GM12878 (cell line): ENCODE measurements at regions not wholly inside any gene's neighbourhood (a gene's known extent, or its start where the extent isn't known, plus 50 kb on each side); places are given as distances from the start of the nearest gene placed in this dataset.

ENCODE experiments used
- ATAC-seq: fragments of 200-7000 bp; cut with Tn5 transposase; 3 replicates; pipeline ENCODE4 v1.9.1; 2020; ENCODE audit warnings: mild to moderate bottlenecking, moderate library complexity
- BruUV-seq: library from RNA; stranded (reverse); fragments of 400-500 nt; replicated peaks from 2 replicates; lab custom pipeline; 2021; lab: Mats Ljungman, UMichigan
- CTCF ChIA-PET: fragments of 300-600 bp; sonication (Branson Sonifier 250); formaldehyde crosslinking; extraction: SDS; loops from one replicate; lab custom pipeline; 2021; ENCODE audit warnings: inconsistent platforms; lab: Yijun Ruan, JAX
- POLR2A ChIA-PET: fragments of 350-600 bp; formaldehyde crosslinking; extraction: SDS; loops from one replicate; lab custom pipeline; 2021; ENCODE audit warnings: inconsistent platforms; lab: Charles Lee
- RAD21 ChIA-PET: fragments of 300-600 bp; sonication (Branson Sonifier 250); formaldehyde crosslinking; loops from one replicate; lab custom pipeline; 2023; ENCODE audit warnings: antibody characterized with exemption; ENCODE audit not compliant: unreplicated experiment; lab: Charles Lee
- SMC1A ChIA-PET: fragments of 300-600 bp; sonication (Branson Sonifier 250); formaldehyde crosslinking; loops from one replicate; lab custom pipeline; 2023; ENCODE audit not compliant: unreplicated experiment, uncharacterized antibody; lab: Charles Lee
- DNase-seq: peaks from one replicate; pipeline ENCODE4 v3.0.0-alpha.2; 2011; ENCODE audit warnings: low read depth, low spot score
- FAIRE-seq: peaks from 3 replicates; lab custom pipeline; 2011; peaks lifted over from hg19 to GRCh38; lab: Jason Lieb, UNC
- H2AFZ ChIP-seq: 2 replicates; pipeline ENCODE4 v1.6.0; 2011; ENCODE audit warnings: low read depth, low read length, control low read depth; ENCODE audit not compliant: control insufficient read depth
- H3K27ac ChIP-seq: 2 replicates; pipeline ENCODE4 v1.5.1; 2011; ENCODE audit warnings: control low read depth; ENCODE audit not compliant: control insufficient read depth, insufficient read depth
- H3K27me3 ChIP-seq, 2 experiments: replicated peaks in 1 of 2; 2 replicates each; pipeline versions ENCODE4 v1.6.0 to v1.6.1; 2011; ENCODE audit warnings: low read length in 1 of 2; ENCODE audit not compliant: control insufficient read depth in 2 of 2, insufficient read depth in 2 of 2
- H3K36me3 ChIP-seq, 2 experiments: 2 replicates each; pipeline ENCODE4 v1.5.1; 2011; ENCODE audit warnings: low read length in 1 of 2; ENCODE audit not compliant: control insufficient read depth in 2 of 2, insufficient read depth in 2 of 2
- H3K4me1 ChIP-seq: 2 replicates; pipeline ENCODE4 v1.6.1; 2011; ENCODE audit warnings: mild to moderate bottlenecking, low read length, moderate library complexity, mixed read lengths; ENCODE audit not compliant: control insufficient read depth, insufficient read depth
- H3K4me2 ChIP-seq: 2 replicates; pipeline ENCODE4 v1.6.0; 2011; ENCODE audit warnings: control low read depth; ENCODE audit not compliant: control insufficient read depth, insufficient read depth
- H3K4me3 ChIP-seq: fragments of 200-600 bp; sonication (generic); 2 replicates; pipeline ENCODE4 v1.5.1; 2016
- H3K79me2 ChIP-seq: 2 replicates; pipeline ENCODE4 v1.6.0; 2011; ENCODE audit warnings: low read length; ENCODE audit not compliant: control insufficient read depth, insufficient read depth
- H3K9ac ChIP-seq: 2 replicates; pipeline ENCODE4 v1.8.0; 2011; ENCODE audit warnings: low read length, control low read depth, mixed read lengths; ENCODE audit not compliant: control insufficient read depth, insufficient read depth
- H3K9me3 ChIP-seq: replicated peaks from 3 replicates; pipeline ENCODE4 v1.5.1; 2011; ENCODE audit warnings: mild to moderate bottlenecking, low read length; ENCODE audit not compliant: control insufficient read depth, insufficient read depth
- H4K20me1 ChIP-seq: 2 replicates; pipeline ENCODE4 v1.6.0; 2011; ENCODE audit not compliant: control insufficient read depth, insufficient read depth
- FOXK2 ChIP-seq: fragments of 450-650 bp; IDR thresholded peaks from 2 replicates; pipeline ENCODE4 v1.6.1; 2017; ENCODE audit warnings: mild to moderate bottlenecking, moderate library complexity
- JUND ChIP-seq: IDR thresholded peaks from 2 replicates; pipeline ENCODE4 v1.6.1; 2012; ENCODE audit warnings: low read depth, mild to moderate bottlenecking, low read length, improper control_type of control experiment, moderate library complexity
- KDM1A ChIP-seq: fragments of 200-600 bp; sonication (generic); IDR thresholded peaks from 2 replicates; pipeline ENCODE4 v1.6.1; 2016; ENCODE audit warnings: borderline replicate concordance
- PBX3 ChIP-seq: IDR thresholded peaks from 2 replicates; pipeline ENCODE4 v1.6.1; 2011; ENCODE audit warnings: mild to moderate bottlenecking, low read depth, low read length, moderate library complexity; ENCODE audit not compliant: insufficient replicate concordance
- PKNOX1 ChIP-seq: fragments of 450-650 bp; IDR thresholded peaks from 2 replicates; pipeline ENCODE4 v1.6.1; 2016; ENCODE audit warnings: mild to moderate bottlenecking
- RB1 ChIP-seq: fragments of 450-650 bp; formaldehyde crosslinking; IDR thresholded peaks from 2 replicates; pipeline ENCODE4 v1.6.1; 2017; ENCODE audit warnings: mild to moderate bottlenecking, borderline replicate concordance
- ZNF207 ChIP-seq: fragments of 450-650 bp; IDR thresholded peaks from 2 replicates; pipeline ENCODE4 v1.6.1; 2014; ENCODE audit warnings: antibody characterized with exemption, mild to moderate bottlenecking, borderline replicate concordance
- WGBS: methylation state at CpG from one replicate; pipeline ENCODE4 v1.1.6; 2016; ENCODE audit warnings: low lambda C conversion rate; ENCODE audit not compliant: insufficient replicate concordance, insufficient coverage; ENCODE audit errors: missing lambda C conversion rate; 5-methylcytosine and 5-hydroxymethylcytosine counted together
- in situ Hi-C: fragments of 300-500 bp; cut with MboI; formaldehyde crosslinking; loops from 9 replicates; pipeline ENCODE4 v1.14.3; 2018; ENCODE audit warnings: mixed read lengths
- intact Hi-C: fragments of 100-400 bp; cut with micrococcal nuclease; formaldehyde crosslinking; loops from one replicate; pipeline ENCODE4 v1.14.2; 2022; ENCODE audit not compliant: unreplicated experiment

- no peaks in the 10 kb centered on the region for H3K9me3 ChIP-seq
- no peak overlapping the region for H3K27ac ChIP-seq
- WGBS: 100% methylated on average over 1 of the region's 1 CpG
- H3K4me1 ChIP-seq: no peaks in the 10 kb centered on the region
- FAIRE-seq: no peak
- in situ Hi-C loops: no loop called here
- TF ChIP-seq PKNOX1 (no peak), ZNF207 (no peak), FOXK2 (no peak), PBX3 (no peak), RB1 (no peak), JUND (no peak), KDM1A (no peak)
- intact Hi-C loops: no loop called here
- H3K9ac ChIP-seq: no peak overlapping the region
- ATAC-seq: no peak
- H3K4me2 ChIP-seq: no peak overlapping the region
- no peaks in the 10 kb centered on the region for H4K20me1 ChIP-seq
- ChIA-PET POLR2A (no interaction called here), RAD21 (no interaction called here), CTCF (no interaction called here), SMC1A (no interaction called here)
- H3K79me2 ChIP-seq: no peaks in the 10 kb centered on the region
- no TSS peak for BruUV-seq
- DNase-seq: no peak
- no peak overlapping the region for H2AFZ ChIP-seq
- H3K27me3 ChIP-seq: no peaks in the 10 kb centered on the region
- H3K4me3 ChIP-seq: no peak overlapping the region
- no peaks in the 10 kb centered on the region for H3K36me3 ChIP-seq
Measured at GRCh38 chr13:33953781-33954180, 135.8 kb downstream of the RFC3 start.
